ENCODE measurements at regions not wholly inside any gene's neighbourhood (a gene's known extent, or its start where the extent isn't known, plus 50 kb on each side); places are given as distances from the start of the nearest gene placed in this dataset.

DNA sequence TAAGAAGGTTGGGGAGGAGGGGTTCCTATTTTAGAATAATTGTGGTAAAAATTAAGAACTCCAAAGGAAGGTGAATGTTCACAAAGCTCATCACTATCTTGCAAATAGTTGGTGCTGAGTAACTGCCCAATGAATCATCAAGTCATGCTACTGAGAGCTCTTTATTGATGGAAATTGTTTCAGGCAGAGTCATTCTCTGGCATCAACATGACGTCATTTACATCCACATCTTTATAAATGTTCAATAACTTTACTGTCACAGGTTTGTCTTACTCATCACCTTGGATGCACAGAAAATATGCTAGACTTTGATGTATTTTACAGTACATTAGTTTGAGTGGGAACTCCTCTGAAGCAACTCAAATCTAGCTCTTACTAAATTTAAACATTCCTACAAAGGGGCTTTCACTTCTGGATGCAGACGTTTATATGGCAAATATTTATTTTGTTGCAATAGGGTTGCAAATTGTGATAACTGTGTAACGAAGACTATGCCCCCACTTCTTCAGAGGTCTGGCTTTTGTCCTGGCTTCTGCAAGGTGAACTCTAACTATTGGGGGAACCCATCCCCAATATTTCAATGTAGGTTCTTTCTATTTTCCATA, 273.7 kb upstream of the AJAP1 start:
- no peak for TF ChIP-seq CTCF (IDR thresholded peaks at IDR 0.05; ENCODE audit: low read depth, low read length)
- no peak for TF ChIP-seq EZH2phosphoT487 (IDR thresholded peaks at IDR 0.05; ENCODE audit: low read depth)
